HG03103 (cell line): ENCODE measurements at regions not wholly inside any gene's neighbourhood (a gene's known extent, or its start where the extent isn't known, plus 50 kb on each side); places are given as distances from the start of the nearest gene placed in this dataset.
"Not testable (repeated sequence)": the region's sequence is repeated elsewhere in the genome, so short reads cannot be mapped to it uniquely, and the experiment has no call there.

Experiments
- ATAC-seq: cut with Tn5 transposase; IDR thresholded peaks from one replicate; pipeline ENCODE4 v1.9.1; 2021; ENCODE audit warnings: low read depth; ENCODE audit not compliant: unreplicated experiment

DNA sequence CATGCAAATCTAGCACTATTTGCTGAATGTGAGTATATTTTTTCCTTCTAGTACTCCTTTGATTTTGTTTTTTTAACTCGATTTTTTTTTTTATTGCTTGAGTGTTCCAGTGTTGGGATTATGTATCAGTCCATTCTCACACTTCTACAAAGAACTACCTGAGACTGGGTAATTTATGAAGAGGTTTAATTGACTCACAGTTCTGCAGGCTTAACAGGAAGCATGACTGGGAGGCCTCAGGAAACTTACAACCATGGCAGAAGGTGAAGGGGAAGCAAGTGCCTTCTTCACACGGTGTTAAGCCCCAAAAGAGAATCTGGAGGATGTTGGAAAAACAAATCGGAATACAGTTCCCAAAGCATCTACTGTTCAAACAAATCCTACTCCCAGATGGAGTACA, 69.1 kb downstream of the ZNF518B start:
- ATAC-seq, result not testable (repeated sequence)

DNA sequence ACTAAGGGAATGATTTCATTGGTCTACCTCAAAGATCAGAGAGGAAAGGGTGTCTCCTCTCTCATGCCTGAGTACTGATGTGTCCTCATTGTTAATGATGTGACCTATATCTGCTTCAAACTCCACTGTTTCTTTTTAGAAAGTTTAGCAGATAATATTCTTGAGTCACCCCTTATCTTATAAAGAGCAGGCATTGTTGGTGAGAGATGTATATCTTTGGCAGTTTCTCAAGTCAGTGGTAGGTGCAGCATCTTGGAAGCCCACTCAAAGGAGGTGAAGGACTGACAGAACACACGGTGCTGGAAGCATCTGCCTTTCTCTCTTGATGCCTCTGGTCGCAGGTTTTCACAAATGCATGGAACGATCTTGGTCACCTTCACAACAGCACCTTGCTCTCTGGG, 71.2 kb downstream of the ZNF518B start:
- ATAC-seq, result no peak

DNA sequence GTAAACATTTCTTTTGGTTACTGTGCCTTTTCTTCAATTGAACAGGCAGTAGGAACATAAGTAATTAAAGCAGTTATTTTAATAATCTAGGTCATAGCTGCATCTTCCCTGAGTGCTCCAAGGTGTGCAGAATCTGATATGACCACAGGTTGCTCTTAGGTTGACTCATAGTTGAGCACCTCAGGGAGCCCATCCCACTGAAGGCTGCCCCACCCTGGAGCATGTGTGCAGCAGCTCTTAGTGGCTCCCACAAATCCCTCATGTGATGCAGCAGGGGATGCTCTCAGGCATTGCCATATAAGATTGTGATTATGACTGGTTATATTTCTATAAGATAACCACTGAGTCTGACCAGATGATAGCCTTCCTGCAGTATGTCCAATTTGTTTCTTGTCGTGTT, 72.3 kb downstream of the ZNF518B start:
- no peak for ATAC-seq

DNA sequence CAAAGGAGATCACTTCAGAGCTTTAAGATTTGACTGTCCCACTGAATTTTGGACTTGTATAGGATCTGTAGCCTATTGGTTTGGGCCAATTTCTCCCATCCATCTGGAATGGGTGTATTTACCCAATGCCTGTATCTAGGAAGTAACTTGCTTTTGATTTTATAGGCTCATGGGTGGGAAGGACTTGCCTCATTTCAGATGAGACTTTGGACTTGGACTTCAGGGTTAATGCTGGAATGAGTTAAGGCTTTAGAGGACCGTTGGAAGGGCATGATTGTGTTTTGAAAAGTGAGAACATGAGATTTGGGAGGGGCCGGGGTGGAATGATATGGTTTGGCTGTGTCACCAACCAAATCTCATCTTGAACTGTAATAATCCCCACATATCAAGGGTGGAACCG, 73.8 kb downstream of the ZNF518B start:
- ATAC-seq, result no peak

DNA sequence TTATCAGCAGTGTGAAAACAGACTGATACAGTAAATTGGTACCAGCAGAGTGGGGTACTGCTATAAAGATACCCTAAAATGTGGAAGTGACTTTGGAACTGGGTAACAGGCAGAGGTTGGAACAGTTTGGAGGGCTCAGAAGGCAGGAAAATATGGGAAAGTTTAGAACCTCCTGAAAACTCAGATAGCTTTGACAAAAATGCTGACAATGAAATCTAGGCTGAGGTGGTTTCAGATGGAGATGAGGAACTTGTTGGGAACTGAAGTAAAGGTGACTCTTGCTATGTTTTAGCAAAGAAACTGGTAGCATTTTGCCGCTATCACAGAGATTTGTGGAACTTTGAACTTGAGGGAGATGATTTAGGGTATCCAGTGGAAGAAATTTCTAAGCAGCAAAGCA, 75.1 kb downstream of the ZNF518B start:
- not testable (repeated sequence) for ATAC-seq

DNA sequence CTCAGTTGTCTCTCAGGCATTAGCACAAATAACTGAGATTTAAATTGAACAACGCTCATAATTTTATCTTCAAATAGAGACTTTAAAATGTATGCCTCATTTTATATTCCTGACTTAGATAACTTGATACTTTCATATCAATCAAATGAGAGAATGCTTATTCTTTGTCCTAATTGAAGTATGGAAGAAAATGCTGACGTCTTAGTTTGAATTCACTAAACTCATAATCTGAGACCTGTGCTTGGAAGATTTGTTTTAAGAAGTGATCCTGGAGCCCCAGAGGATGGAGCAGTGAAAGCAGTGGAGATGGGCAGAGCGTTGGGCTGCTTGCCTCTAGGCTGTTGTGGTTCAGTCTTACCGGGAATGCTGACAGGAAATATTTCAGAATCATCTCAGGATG, 76.1 kb downstream of the ZNF518B start:
- no peak for ATAC-seq

DNA sequence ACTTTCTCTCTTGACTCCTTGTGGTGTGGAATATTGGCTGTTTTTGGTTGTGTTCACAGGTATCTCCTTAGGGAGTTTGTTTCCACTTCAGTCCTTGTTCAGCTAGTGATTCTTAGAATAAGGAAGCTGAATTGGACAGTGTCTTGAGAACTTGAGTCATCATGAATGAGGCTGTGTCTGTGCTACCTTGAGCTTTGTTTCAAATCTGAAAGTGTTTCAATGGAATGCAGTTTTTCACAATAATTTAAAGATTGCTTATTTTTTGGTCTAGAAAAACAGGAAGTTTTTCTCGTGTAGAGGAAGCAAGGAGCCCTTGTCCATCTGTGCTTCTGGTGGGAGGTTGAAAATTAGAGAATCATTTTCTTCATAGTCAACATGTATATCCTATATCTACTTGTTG, 76.5 kb downstream of the ZNF518B start:
- no peak for ATAC-seq

DNA sequence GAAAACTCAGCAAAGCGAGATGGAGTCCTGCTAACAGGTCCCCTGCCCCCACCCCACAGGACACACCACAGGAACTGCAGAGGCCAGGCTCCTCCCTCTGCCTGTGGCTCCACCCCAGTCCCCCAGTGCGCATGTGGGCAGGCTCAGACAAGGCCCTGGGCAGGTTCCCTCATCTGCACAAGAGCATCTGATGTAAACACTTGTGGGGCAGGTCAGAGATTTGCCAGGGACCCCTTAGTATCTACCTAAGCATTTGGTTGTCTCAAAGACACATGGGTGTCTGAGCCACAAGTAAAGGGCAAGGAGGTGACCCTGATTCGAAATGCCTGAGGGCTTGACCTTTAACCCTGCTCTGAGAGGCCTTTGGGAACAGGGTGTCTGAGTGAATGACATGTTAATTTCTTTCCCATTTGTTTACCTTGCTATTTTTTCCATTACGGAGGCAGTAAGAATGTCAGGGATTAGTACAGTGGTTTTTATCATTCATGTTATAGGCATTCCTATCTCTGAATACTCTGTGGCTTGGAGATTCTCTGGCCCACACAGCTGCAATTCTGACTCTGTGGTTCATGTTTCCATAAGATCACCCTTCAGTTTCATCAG, 85.3 kb downstream of the ZNF518B start:
- no peak for ATAC-seq

DNA sequence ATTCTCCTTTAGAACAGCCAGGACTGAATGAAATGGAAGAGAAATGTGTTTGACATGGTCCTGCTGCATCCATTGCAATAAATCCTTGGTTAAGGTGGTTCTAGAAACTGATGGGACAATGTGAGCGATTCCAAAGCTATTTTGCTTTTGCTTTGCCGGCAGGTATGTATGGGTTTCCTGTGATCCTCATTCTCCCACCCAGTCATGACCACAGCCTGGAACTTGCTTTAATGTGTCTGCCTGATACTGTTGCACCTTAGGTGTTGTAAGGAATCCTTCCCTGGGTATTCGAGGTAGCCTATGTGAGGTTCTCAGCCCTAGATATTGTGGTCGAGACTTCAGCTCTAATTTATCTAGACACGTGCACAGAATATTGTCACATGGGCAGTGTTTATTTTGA, 86.1 kb downstream of the ZNF518B start:
- no peak for ATAC-seq

DNA sequence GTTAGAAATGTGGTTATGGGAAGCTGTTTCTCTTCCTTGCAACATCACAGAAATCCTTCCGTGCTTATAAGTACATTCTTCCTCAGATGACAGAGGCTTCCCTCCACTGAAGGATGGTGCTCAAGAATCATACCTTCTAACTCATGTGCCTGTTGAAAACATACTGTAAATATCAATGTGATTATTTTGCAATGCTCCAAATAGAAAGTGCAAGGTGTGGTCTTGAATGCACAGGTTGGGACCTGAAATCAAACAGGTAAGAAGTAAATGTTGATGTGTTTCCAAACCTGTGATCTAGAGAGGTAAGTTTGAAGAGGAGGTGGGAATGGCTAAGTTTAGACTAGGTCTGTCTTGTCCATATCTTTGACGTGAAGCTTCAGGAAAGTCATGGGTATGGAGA, 87.7 kb downstream of the ZNF518B start:
- no peak for ATAC-seq

DNA sequence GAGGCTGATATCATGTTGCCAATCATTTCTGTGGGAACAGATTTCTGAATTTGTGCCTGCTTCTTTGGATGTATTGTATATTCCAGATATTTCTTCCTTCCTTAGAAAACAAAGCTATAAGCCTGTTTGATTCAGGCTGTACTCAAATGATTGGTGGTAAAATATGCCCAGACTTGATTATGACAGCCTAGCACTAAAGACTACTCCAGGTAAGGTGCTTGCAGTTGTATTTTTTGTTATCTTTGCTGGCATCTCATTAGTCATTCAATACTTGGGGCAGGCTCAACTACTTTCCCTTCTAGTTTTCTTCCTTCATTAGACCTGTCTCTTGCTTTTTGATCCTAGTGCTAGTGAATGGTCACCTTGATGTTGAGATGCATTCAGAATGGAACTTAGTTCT, 90.6 kb downstream of the ZNF518B start:
- ATAC-seq, result no peak

DNA sequence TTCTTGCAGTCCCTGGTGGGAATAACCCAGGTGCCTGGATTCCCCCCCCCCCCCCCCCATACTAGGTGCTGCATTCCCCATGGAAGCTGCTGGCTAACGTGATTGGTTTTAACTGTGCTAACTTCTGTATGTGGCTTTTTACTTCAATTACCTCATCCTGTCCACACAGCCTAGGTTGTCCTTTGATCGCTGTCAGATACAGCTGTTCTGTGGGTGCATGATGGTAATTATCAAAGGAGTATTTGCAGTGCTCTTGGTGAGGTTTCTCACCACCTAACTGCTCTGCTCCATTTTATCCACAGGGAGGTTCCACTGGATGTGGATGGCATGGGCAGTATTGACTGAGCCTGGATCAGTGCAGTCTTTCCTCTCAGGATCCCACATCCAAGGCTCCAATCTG, 93.0 kb downstream of the ZNF518B start:
- ATAC-seq, result no peak

DNA sequence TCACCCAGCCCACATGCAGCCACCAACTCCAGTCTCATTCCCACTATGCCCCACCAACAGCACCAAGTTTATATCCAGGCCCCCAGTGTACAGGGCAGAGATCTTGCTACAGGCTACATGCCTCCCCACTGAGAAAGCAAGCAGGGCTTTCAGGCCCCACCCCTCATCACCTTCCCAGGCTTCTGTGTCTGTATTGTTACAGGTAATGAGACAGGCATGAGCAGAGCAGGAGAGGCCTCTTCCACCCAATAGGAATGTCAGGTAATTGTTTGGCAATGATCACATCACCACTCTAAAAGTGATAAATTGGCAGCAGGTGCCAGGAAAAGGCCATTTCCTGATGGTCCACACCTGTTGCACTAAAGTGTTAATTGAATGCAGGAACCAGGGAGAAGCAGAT, 102.5 kb downstream of the ZNF518B start:
- ATAC-seq, result no peak

DNA sequence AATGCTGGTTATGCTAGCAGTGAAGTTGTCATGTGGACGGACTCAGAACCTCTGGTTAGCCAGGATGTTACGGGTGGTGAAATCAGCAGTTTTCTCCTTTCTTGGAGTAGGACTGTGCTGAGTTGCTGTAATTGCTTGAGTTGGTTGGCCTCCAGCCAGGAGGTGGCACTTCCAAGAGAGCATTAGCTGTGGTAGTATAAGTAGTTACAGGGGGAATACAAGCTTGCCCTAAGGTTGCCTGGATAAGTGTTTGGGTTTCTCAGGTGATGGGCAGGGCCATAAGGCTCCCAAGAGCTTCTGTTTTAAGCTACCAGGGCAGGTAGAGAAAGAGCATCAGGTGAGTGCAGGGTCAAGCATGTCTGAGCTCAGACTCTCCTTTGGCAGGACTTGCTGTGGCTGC, 103.0 kb downstream of the ZNF518B start:
- ATAC-seq, result no peak

DNA sequence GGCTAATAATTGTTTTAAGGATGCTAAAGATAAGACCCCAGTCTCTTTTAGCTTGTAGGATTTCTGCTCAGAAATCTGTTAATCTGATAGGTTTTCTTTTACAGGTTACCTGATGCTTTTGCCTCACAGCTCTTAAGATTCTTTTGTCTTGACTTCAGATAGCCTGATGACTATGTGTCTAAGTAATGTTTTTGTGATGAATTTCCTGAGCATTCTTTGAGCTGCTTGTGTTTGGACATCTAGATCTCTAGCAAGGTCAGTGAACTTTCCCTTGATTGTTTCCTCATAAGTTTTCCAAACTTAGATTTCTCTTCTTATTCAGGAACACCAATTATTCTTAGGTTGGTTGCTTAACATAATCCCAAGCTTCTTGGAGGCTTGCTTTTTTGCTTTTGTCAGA, 104.1 kb downstream of the ZNF518B start:
- ATAC-seq, result no peak

DNA sequence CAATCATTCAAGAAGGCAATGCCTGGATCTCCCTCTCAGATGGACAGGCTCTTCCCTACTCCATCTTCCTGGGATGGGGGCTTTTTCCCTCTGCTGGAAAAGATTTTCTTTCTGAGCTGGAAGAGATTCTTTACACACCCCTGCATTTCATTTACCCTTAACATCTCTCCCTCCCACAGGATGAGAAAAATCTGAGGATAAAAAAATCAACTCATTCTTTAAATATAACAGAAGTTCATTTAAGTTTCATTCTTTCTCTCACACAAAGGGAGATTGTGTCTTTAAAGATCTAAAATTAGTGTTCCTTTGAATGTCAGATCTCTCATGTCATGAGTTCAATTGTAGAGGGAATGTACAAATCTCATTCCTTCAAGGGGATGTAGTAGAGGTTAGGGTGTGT, 109.0 kb downstream of the ZNF518B start:
- no peak for ATAC-seq

DNA sequence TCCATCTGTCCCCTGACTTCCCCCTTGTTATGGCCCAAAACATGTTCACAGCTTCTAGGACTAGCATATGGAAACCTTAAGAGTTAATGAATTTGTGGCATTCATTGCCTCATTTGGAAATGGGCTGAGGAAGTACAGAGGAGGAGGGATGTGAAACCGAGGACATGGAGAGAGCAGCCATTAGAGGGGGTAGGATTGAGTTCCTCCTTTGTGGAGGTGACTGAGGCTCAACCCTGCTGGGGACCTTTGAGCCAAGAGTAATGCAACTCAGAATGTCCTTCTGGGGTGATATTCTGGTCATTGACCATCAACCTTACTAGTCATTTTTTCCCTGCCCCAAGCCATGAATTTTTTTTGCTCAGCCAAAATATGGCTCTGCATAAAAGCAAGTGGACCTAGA, 109.4 kb downstream of the ZNF518B start:
- ATAC-seq, result no peak

DNA sequence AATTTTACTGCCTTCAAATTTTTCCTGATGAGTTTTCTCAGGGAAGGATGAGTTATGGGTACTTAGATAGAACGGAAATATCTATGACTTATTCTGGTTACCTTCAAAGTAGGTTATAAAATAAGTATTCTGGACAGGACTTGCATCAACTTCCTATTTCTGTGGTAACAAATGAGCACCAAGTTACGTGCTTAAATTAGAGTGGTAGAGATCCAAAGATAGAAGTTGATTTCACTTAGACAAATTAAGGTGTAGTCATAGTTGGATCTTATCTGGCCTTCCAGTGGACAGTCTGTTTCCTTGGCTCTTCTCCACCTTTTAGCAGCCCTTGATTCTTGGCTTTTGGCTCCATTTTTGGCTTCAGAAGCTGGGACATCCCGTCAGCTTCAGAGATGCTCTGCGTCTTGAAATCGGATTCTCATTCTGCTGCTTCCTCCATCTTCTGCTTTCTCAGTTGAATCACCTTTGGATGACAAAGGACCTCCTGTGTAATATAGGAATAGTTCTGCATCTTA, 109.9 kb downstream of the ZNF518B start:
- no peak for ATAC-seq

DNA sequence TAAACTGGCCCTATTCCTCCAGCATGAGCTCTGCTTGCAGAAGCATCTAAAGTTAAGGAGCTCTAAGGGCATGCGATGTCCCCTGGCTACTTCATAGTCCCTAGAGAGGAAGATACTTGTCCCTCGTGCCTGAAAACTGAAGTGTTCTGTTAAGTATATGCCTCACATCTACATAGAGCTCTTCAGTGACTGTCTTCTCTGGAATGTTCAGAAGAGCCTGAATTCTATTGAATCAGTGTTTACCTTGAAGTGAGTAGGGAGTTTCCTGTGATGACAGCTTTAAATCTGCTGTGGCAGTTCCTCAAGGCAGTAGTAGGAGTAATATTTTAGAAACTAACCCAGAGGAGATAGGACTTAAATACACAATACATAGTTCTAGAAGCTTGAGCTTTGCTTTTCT, 111.2 kb downstream of the ZNF518B start:
- no peak for ATAC-seq

DNA sequence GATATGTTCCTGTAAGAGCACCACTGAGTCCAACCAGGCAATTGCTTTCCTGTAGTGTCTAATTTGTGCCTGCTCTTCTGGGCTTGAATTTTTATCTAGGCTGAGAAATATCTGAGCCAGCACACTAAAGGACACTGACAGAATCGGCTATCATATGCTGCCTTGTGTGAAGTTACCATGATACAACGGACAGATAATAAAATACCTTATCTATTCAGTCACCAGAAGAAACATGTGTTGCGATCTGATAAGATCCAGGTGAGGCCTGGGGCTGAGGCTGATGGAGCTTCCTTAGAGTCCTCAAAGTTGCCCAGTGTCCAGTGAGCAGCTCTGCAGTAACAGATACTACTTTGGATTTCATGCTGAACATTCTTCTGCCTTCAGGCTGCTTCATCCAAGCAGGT, 111.8 kb downstream of the ZNF518B start:
- no peak for ATAC-seq

DNA sequence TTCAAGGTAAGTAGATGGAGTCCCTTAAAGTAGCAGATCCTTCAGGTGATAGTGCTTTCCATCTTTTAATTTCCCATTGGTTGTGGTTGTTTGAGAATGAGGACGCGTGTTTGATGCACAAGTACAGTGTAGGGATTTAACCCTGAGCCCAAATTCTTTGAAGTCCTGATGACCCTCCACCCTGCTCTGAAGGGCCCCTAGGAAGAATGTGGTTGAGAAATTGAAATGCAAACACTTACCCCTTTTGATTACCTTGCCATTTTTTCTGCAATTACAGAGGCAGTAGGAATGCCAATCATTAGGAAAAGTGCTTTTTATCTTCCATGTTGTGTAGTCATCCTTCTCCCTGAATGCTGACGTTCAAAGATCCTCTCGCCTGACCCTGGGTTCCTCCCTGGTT, 112.4 kb downstream of the ZNF518B start:
- no peak for ATAC-seq

DNA sequence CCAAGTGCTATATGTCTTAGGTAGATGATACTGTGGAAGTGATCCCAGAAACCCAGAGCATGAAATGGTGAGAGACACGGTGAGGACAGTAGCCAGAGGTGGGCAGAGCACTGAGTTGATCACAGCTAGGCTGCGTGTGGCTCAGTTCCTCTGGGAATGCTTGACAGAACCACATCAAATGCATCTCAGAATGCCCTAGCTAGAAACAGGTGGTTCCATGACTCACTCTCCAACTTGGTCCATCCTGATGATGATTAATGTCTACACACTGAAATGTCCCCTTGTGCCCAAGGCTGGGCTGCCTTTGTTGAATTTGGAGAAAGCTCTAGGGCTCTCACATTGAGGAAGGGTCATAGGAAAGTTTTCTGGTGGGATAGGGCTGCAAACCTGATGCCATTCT, 113.6 kb downstream of the ZNF518B start:
- no peak for ATAC-seq

DNA sequence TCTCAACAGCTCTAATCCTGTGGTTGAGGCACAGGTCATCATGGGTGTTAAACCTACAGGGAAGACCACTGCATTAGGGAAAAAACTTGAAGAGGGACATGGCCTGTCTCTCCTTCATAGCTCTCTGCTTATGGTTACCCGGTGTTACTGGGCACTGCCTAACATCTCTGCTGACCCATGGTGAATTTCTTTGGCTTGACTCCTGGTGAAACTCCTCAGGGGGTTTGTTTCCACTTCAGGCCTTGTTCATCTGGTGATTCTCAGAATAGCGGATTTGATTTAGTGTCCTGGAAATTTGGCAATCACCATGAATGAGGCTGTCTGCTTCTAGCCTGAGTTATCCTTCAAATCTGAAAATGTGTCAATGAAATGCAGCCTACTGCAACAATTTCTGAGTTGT, 114.4 kb downstream of the ZNF518B start:
- ATAC-seq, result no peak
